ENCODE measurements at regions not wholly inside any gene's neighbourhood (a gene's known extent, or its start where the extent isn't known, plus 50 kb on each side); places are given as distances from the start of the nearest gene placed in this dataset.

DNA sequence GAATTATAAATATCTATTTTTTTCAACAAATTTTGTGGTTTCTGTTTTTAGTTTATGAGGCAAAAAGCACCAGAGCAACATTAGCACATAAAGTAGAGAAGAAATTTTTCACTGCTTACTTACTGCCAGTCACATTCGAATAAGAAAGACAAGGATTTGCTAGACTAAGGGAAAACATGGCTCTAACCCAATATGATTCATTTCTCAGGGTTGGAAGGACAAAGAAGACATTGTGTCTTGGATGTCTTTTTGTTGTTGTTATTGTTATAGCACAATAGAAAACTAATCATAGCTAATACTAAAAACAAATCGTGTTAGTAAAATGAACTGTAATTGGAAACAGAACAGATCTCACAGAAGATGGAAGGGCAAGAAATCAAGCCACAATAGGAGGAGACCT lies 90.9 kb upstream of the SLCO6A1 start:
- TF ChIP-seq, protein P1, sequence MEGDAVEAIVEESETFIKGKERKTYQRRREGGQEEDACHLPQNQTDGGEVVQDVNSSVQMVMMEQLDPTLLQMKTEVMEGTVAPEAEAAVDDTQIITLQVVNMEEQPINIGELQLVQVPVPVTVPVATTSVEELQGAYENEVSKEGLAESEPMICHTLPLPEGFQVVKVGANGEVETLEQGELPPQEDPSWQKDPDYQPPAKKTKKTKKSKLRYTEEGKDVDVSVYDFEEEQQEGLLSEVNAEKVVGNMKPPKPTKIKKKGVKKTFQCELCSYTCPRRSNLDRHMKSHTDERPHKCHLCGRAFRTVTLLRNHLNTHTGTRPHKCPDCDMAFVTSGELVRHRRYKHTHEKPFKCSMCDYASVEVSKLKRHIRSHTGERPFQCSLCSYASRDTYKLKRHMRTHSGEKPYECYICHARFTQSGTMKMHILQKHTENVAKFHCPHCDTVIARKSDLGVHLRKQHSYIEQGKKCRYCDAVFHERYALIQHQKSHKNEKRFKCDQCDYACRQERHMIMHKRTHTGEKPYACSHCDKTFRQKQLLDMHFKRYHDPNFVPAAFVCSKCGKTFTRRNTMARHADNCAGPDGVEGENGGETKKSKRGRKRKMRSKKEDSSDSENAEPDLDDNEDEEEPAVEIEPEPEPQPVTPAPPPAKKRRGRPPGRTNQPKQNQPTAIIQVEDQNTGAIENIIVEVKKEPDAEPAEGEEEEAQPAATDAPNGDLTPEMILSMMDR (IDR thresholded peaks at IDR 0.05), result no peak
- TF ChIP-seq ELF4 (CRISPR knock-in tag; IDR thresholded peaks at IDR 0.05; ENCODE audit: low read depth), result no peak
- TF ChIP-seq CREB1 (CRISPR knock-in tag; IDR thresholded peaks at IDR 0.05), result no peak
- TF ChIP-seq KAT7 (CRISPR knock-in tag; IDR thresholded peaks at IDR 0.05; ENCODE audit: borderline replicate concordance), result no peak
- TF ChIP-seq, protein P2, sequence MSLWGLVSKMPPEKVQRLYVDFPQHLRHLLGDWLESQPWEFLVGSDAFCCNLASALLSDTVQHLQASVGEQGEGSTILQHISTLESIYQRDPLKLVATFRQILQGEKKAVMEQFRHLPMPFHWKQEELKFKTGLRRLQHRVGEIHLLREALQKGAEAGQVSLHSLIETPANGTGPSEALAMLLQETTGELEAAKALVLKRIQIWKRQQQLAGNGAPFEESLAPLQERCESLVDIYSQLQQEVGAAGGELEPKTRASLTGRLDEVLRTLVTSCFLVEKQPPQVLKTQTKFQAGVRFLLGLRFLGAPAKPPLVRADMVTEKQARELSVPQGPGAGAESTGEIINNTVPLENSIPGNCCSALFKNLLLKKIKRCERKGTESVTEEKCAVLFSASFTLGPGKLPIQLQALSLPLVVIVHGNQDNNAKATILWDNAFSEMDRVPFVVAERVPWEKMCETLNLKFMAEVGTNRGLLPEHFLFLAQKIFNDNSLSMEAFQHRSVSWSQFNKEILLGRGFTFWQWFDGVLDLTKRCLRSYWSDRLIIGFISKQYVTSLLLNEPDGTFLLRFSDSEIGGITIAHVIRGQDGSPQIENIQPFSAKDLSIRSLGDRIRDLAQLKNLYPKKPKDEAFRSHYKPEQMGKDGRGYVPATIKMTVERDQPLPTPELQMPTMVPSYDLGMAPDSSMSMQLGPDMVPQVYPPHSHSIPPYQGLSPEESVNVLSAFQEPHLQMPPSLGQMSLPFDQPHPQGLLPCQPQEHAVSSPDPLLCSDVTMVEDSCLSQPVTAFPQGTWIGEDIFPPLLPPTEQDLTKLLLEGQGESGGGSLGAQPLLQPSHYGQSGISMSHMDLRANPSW (CRISPR knock-in tag; conservative IDR thresholded peaks at IDR 0.05; ENCODE audit: low read depth), result no peak
- TF ChIP-seq, protein P3, sequence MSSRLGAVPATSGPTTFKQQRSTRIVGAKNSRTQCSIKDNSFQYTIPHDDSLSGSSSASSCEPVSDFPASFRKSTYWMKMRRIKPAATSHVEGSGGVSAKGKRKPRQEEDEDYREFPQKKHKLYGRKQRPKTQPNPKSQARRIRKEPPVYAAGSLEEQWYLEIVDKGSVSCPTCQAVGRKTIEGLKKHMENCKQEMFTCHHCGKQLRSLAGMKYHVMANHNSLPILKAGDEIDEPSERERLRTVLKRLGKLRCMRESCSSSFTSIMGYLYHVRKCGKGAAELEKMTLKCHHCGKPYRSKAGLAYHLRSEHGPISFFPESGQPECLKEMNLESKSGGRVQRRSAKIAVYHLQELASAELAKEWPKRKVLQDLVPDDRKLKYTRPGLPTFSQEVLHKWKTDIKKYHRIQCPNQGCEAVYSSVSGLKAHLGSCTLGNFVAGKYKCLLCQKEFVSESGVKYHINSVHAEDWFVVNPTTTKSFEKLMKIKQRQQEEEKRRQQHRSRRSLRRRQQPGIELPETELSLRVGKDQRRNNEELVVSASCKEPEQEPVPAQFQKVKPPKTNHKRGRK (CRISPR knock-in tag; IDR thresholded peaks at IDR 0.05; ENCODE audit: borderline replicate concordance), result no peak
- TF ChIP-seq, protein P4, sequence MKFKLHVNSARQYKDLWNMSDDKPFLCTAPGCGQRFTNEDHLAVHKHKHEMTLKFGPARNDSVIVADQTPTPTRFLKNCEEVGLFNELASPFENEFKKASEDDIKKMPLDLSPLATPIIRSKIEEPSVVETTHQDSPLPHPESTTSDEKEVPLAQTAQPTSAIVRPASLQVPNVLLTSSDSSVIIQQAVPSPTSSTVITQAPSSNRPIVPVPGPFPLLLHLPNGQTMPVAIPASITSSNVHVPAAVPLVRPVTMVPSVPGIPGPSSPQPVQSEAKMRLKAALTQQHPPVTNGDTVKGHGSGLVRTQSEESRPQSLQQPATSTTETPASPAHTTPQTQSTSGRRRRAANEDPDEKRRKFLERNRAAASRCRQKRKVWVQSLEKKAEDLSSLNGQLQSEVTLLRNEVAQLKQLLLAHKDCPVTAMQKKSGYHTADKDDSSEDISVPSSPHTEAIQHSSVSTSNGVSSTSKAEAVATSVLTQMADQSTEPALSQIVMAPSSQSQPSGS (CRISPR knock-in tag; IDR thresholded peaks at IDR 0.05; ENCODE audit: borderline replicate concordance, low read depth), result no peak
- TF ChIP-seq, protein P5, sequence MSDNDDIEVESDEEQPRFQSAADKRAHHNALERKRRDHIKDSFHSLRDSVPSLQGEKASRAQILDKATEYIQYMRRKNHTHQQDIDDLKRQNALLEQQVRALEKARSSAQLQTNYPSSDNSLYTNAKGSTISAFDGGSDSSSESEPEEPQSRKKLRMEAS (CRISPR knock-in tag; IDR thresholded peaks at IDR 0.05), result no peak
- TF ChIP-seq, protein P6, sequence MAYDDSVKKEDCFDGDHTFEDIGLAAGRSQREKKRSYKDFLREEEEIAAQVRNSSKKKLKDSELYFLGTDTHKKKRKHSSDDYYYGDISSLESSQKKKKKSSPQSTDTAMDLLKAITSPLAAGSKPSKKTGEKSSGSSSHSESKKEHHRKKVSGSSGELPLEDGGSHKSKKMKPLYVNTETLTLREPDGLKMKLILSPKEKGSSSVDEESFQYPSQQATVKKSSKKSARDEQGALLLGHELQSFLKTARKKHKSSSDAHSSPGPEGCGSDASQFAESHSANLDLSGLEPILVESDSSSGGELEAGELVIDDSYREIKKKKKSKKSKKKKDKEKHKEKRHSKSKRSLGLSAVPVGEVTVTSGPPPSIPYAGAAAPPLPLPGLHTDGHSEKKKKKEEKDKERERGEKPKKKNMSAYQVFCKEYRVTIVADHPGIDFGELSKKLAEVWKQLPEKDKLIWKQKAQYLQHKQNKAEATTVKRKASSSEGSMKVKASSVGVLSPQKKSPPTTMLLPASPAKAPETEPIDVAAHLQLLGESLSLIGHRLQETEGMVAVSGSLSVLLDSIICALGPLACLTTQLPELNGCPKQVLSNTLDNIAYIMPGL (CRISPR knock-in tag; IDR thresholded peaks at IDR 0.05), result no peak
- TF ChIP-seq, protein P7, sequence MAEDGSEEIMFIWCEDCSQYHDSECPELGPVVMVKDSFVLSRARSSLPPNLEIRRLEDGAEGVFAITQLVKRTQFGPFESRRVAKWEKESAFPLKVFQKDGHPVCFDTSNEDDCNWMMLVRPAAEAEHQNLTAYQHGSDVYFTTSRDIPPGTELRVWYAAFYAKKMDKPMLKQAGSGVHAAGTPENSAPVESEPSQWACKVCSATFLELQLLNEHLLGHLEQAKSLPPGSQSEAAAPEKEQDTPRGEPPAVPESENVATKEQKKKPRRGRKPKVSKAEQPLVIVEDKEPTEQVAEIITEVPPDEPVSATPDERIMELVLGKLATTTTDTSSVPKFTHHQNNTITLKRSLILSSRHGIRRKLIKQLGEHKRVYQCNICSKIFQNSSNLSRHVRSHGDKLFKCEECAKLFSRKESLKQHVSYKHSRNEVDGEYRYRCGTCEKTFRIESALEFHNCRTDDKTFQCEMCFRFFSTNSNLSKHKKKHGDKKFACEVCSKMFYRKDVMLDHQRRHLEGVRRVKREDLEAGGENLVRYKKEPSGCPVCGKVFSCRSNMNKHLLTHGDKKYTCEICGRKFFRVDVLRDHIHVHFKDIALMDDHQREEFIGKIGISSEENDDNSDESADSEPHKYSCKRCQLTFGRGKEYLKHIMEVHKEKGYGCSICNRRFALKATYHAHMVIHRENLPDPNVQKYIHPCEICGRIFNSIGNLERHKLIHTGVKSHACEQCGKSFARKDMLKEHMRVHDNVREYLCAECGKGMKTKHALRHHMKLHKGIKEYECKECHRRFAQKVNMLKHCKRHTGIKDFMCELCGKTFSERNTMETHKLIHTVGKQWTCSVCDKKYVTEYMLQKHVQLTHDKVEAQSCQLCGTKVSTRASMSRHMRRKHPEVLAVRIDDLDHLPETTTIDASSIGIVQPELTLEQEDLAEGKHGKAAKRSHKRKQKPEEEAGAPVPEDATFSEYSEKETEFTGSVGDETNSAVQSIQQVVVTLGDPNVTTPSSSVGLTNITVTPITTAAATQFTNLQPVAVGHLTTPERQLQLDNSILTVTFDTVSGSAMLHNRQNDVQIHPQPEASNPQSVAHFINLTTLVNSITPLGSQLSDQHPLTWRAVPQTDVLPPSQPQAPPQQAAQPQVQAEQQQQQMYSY (CRISPR knock-in tag; IDR thresholded peaks at IDR 0.05), result no peak

Measured in WTC11 (cell line).